A549 (cell line): ENCODE measurements at regions not wholly inside any gene's neighbourhood (a gene's known extent, or its start where the extent isn't known, plus 50 kb on each side); places are given as distances from the start of the nearest gene placed in this dataset.

Source experiments
- ATAC-seq, 2 experiments: fragments of 200-7000 bp in 1 of 2; fragments of >200 bp in 1 of 2; cut with Nextera tagmentation in 1 of 2; cut with Tn5 transposase in 1 of 2; 3 replicates each; pipeline versions ENCODE4 v1.8.0 to v1.9.1; 2018 to 2020; ENCODE audit warnings: mild to moderate bottlenecking in 1 of 2, moderate library complexity in 1 of 2
- CTCF ChIA-PET: fragments of 300-600 bp; sonication (Branson Sonifier 250); formaldehyde crosslinking; extraction: SDS; loops from one replicate; lab custom pipeline; 2021; ENCODE audit warnings: antibody characterized with exemption, inconsistent platforms; lab: Yijun Ruan, JAX
- POLR2A ChIA-PET: fragments of 350-600 bp; formaldehyde crosslinking; extraction: SDS; loops from one replicate; lab custom pipeline; 2021; ENCODE audit warnings: antibody characterized with exemption, inconsistent platforms; lab: Yijun Ruan, JAX
- DNase-seq, 2 experiments: peaks; one replicate each; pipeline versions ENCODE4 v3.0.0 to v3.0.0-alpha.2; 2011 to 2016; ENCODE audit warnings: low read depth in 1 of 2, low spot score in 1 of 2
- FAIRE-seq: peaks from 2 replicates; lab custom pipeline; 2011; peaks lifted over from hg19 to GRCh38; lab: Jason Lieb, UNC
- H3K27ac ChIP-seq, 2 experiments: fragments of >200 bp; sonication (Bioruptor Twin); formaldehyde crosslinking; 3 replicates each; pipeline ENCODE4 v1.5.1; 2016 to 2017
- H3K4me1 ChIP-seq: fragments of >200 bp; sonication (Bioruptor Twin); formaldehyde crosslinking; 3 replicates; pipeline ENCODE4 v1.6.1; 2016
- H3K4me2 ChIP-seq: fragments of >200 bp; sonication (Bioruptor Twin); formaldehyde crosslinking; 3 replicates; pipeline ENCODE4 v1.6.1; 2016
- H3K4me3 ChIP-seq: fragments of >200 bp; sonication (Bioruptor Twin); formaldehyde crosslinking; 3 replicates; pipeline ENCODE4 v1.5.1; 2016
- H3K9me3 ChIP-seq: fragments of >200 bp; sonication (Bioruptor Twin); formaldehyde crosslinking; 3 replicates; pipeline ENCODE4 v1.6.1; 2016
- CBX2 ChIP-seq: fragments of 200-600 bp; sonication (generic); IDR thresholded peaks from 2 replicates; pipeline ENCODE4 v1.6.1; 2016; ENCODE audit warnings: low read depth, mild to moderate bottlenecking, borderline replicate concordance
- CHD2 ChIP-seq: fragments of 150-350 bp; IDR thresholded peaks from 2 replicates; pipeline ENCODE4 v1.6.1; 2014; ENCODE audit warnings: low read length; ENCODE audit not compliant: partially characterized antibody
- CHD4 ChIP-seq: fragments of 200-600 bp; sonication (generic); IDR thresholded peaks from 2 replicates; pipeline ENCODE4 v1.6.1; 2016; ENCODE audit warnings: antibody characterized with exemption, mild to moderate bottlenecking, borderline replicate concordance
- EHF ChIP-seq: fragments of 250-450 bp; sonication (Bioruptor Pico); IDR thresholded peaks from 2 replicates; pipeline ENCODE4 v1.5.0; 2020; ENCODE audit warnings: mild to moderate bottlenecking
- ELK1 ChIP-seq: fragments of 150-350 bp; IDR thresholded peaks from 2 replicates; pipeline ENCODE4 v1.6.1; 2014; ENCODE audit warnings: low read depth, mild to moderate bottlenecking, low read length
- ESRRA ChIP-seq: fragments of 150-350 bp; IDR thresholded peaks from 2 replicates; pipeline ENCODE4 v1.6.1; 2014; ENCODE audit warnings: mild to moderate bottlenecking, low read length, borderline replicate concordance
- FOSL2 ChIP-seq, 2 experiments: fragments of 450-650 bp in 1 of 2; fragments of >200 bp in 1 of 2; sonication (Bioruptor Twin) in 1 of 2; formaldehyde crosslinking; IDR thresholded peaks; 2 replicates each; pipeline versions ENCODE4 v1.5.0 to v1.6.1; 2016 to 2020; ENCODE audit warnings: mild to moderate bottlenecking in 1 of 2, moderate library complexity in 1 of 2
- FOXS1 ChIP-seq: fragments of 250-450 bp; sonication (Bioruptor Pico); IDR thresholded peaks from 2 replicates; pipeline ENCODE4 v1.5.0; 2020; ENCODE audit warnings: mild to moderate bottlenecking, moderate library complexity
- GATA3 ChIP-seq: IDR thresholded peaks from 2 replicates; pipeline ENCODE4 v1.6.1; 2012; ENCODE audit warnings: borderline replicate concordance
- JUNB ChIP-seq: fragments of >200 bp; sonication (Bioruptor Twin); formaldehyde crosslinking; IDR thresholded peaks from 2 replicates; pipeline ENCODE4 v1.6.1; 2016
- MAFK ChIP-seq: fragments of 450-650 bp; IDR thresholded peaks from 2 replicates; pipeline ENCODE4 v1.6.1; 2014; ENCODE audit not compliant: partially characterized antibody
- MAX ChIP-seq: IDR thresholded peaks from 2 replicates; pipeline ENCODE4 v1.6.1; 2012
- MYC ChIP-seq: IDR thresholded peaks from 2 replicates; pipeline ENCODE4 v1.6.1; 2012; ENCODE audit warnings: mild to moderate bottlenecking, inconsistent platforms, low read length, improper control_type of control experiment, borderline replicate concordance
- NR3C1 ChIP-seq: fragments of >200 bp; sonication (Bioruptor Twin); formaldehyde crosslinking; IDR thresholded peaks from 3 replicates; pipeline ENCODE4 v1.6.1; 2017
- PHF8 ChIP-seq: fragments of 200-600 bp; sonication (generic); IDR thresholded peaks from 2 replicates; pipeline ENCODE4 v1.6.1; 2016; ENCODE audit warnings: low read depth, mild to moderate bottlenecking, antibody characterized with exemption, moderate library complexity, borderline replicate concordance
- POLR2A ChIP-seq: IDR thresholded peaks from 2 replicates; pipeline ENCODE4 v1.6.1; 2012; ENCODE audit warnings: mild to moderate bottlenecking, low read length
- POLR2AphosphoS2 ChIP-seq: conservative IDR thresholded peaks from 2 replicates; pipeline ENCODE4 v1.6.1; 2012; ENCODE audit warnings: low read length, improper control_type of control experiment, inconsistent platforms
- RAD21 ChIP-seq, 2 experiments: fragments of >200 bp in 1 of 2; sonication (Bioruptor Twin) in 1 of 2; formaldehyde crosslinking in 1 of 2; IDR thresholded peaks in 1 of 2; conservative IDR thresholded peaks in 1 of 2; 2 replicates in 1 of 2; 3 replicates in 1 of 2; pipeline ENCODE4 v1.6.1; 2012 to 2018; ENCODE audit warnings: inconsistent platforms in 1 of 2
- RARB ChIP-seq: fragments of 250-450 bp; sonication (Bioruptor Pico); IDR thresholded peaks from 2 replicates; pipeline ENCODE4 v1.8.0; 2021; ENCODE audit warnings: mild to moderate bottlenecking, moderate library complexity
- RFX5 ChIP-seq: fragments of 450-650 bp; IDR thresholded peaks from 2 replicates; pipeline ENCODE4 v1.7.1; 2014; ENCODE audit warnings: antibody characterized with exemption, mild to moderate bottlenecking, moderate library complexity
- RNF2 ChIP-seq: fragments of 200-600 bp; sonication (generic); IDR thresholded peaks from 2 replicates; pipeline ENCODE4 v1.6.1; 2016; ENCODE audit warnings: low read depth, mild to moderate bottlenecking, antibody characterized with exemption, moderate library complexity, borderline replicate concordance
- TFCP2L1 ChIP-seq: fragments of 250-450 bp; sonication (Bioruptor Pico); IDR thresholded peaks from 2 replicates; pipeline ENCODE4 v1.5.0; 2021; ENCODE audit warnings: mild to moderate bottlenecking
- ZC3H11A ChIP-seq: fragments of 450-650 bp; IDR thresholded peaks from 2 replicates; pipeline ENCODE4 v1.6.1; 2014; ENCODE audit warnings: antibody characterized with exemption, mild to moderate bottlenecking
- ZFP36 ChIP-seq: fragments of 450-650 bp; IDR thresholded peaks from 2 replicates; pipeline ENCODE4 v1.6.1; 2014; ENCODE audit warnings: borderline replicate concordance; ENCODE audit not compliant: partially characterized antibody
- WGBS: methylation state at CpG from one replicate; pipeline ENCODE4 v1.1.6; 2017; ENCODE audit errors: missing lambda C conversion rate; 5-methylcytosine and 5-hydroxymethylcytosine counted together
- TF ChIP-seq, protein P1 (sequence below): fragments of 250-450 bp; sonication (Bioruptor Pico); IDR thresholded peaks from 2 replicates; pipeline ENCODE4 v1.5.0; 2021; ENCODE audit warnings: mild to moderate bottlenecking, moderate library complexity, borderline replicate concordance
- TF ChIP-seq, protein P2 (sequence below): IDR thresholded peaks from 2 replicates; pipeline ENCODE4 v1.6.1; 2012; ENCODE audit warnings: low read depth, borderline replicate concordance

DNA sequence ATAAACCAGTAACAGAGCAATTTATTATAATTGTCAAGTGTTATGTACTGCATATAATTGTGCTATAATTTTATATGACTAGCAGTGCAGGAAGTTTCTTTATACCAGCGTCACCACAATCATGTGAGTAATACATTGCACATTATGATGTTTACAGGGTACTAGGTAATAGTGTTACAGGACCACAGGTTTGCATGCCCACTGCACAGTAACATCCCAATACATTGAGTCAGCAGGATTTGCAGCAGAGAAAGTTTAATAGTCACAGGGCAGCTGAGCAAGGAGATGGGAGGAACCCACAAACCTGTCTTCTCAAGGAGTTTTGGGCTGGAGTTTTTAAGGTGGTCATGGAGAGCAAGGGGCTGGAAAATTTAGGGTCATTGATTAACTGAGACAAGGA, 1042.9 kb upstream of the ACVR2A start (continued):
- TF ChIP-seq MAX, result no peak
- no peak for TF ChIP-seq CBX2
- no peak for TF ChIP-seq NR3C1
- no peak for TF ChIP-seq JUNB

GRCh38 chr2:146786396-146786795, 1058.4 kb upstream of the ACVR2A start:
- no peak for FAIRE-seq
- WGBS, result 1% methylated on average over 2 of the region's 2 CpGs
- no peaks in the 10 kb centered on the region for H3K4me1 ChIP-seq
- no peak for ATAC-seq
- no peak overlapping the region for H3K27ac ChIP-seq
- no peak for DNase-seq
- H3K4me3 ChIP-seq, result no peak overlapping the region
- CTCF ChIA-PET, result no interaction called here
- POLR2A ChIA-PET, result no interaction called here
- no peaks in the 10 kb centered on the region for H3K9me3 ChIP-seq
- TF ChIP-seq ZFP36 (no peak), ZC3H11A (no peak), MYC (no peak), RFX5 (no peak), RAD21 (conservative IDR thresholded peaks at IDR 0.05 in 1 of 2, IDR thresholded peaks at IDR 0.05 in 1 of 2) (no peak), CBX2 (no peak), RARB (CRISPR knock-in tag) (no peak), PHF8 (no peak), MAFK (no peak), ELK1 (no peak), CHD4 (no peak), POLR2A (no peak), RNF2 (no peak), CHD2 (no peak), FOSL2 (IDR thresholded peaks at IDR 0.05) (no peak), FOSL2 (CRISPR knock-in tag; IDR thresholded peaks at IDR 0.05) (no peak), POLR2AphosphoS2 (no peak)
- TF ChIP-seq, protein P1, sequence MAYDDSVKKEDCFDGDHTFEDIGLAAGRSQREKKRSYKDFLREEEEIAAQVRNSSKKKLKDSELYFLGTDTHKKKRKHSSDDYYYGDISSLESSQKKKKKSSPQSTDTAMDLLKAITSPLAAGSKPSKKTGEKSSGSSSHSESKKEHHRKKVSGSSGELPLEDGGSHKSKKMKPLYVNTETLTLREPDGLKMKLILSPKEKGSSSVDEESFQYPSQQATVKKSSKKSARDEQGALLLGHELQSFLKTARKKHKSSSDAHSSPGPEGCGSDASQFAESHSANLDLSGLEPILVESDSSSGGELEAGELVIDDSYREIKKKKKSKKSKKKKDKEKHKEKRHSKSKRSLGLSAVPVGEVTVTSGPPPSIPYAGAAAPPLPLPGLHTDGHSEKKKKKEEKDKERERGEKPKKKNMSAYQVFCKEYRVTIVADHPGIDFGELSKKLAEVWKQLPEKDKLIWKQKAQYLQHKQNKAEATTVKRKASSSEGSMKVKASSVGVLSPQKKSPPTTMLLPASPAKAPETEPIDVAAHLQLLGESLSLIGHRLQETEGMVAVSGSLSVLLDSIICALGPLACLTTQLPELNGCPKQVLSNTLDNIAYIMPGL (CRISPR knock-in tag), result no peak
- TF ChIP-seq, protein P2, sequence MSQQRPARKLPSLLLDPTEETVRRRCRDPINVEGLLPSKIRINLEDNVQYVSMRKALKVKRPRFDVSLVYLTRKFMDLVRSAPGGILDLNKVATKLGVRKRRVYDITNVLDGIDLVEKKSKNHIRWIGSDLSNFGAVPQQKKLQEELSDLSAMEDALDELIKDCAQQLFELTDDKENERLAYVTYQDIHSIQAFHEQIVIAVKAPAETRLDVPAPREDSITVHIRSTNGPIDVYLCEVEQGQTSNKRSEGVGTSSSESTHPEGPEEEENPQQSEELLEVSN, result no peak
- no peak overlapping the region for H3K4me2 ChIP-seq

GRCh38 chr2:146785101-146785500, 1059.7 kb upstream of the ACVR2A start:
- Histone ChIP-seq H3K27ac (no peak overlapping the region), H3K4me2 (no peak overlapping the region), H3K4me3 (no peak overlapping the region), H3K4me1 (no peaks in the 10 kb centered on the region), H3K9me3 (no peaks in the 10 kb centered on the region)
- ChIA-PET CTCF (no interaction called here), POLR2A (no interaction called here)
- no peak for ATAC-seq
- no peak for TF ChIP-seq EHF (CRISPR knock-in tag)
- no peak for TF ChIP-seq GATA3
- no peak for TF ChIP-seq FOXS1 (CRISPR knock-in tag)
- TF ChIP-seq, protein P2, result no peak
- TF ChIP-seq, protein P1 (CRISPR knock-in tag), result no peak
- no peak for TF ChIP-seq ESRRA
- no peak for TF ChIP-seq TFCP2L1
- FAIRE-seq, result no peak
- DNase-seq, result no peak
